Caco-2 (cell line): ENCODE measurements at regions not wholly inside any gene's neighbourhood (a gene's known extent, or its start where the extent isn't known, plus 50 kb on each side); places are given as distances from the start of the nearest gene placed in this dataset.

Source experiments
- BruUV-seq: library from RNA; stranded (reverse); fragments of 400-500 nt; replicated peaks from 2 replicates; lab custom pipeline; 2021; lab: Mats Ljungman, UMichigan
- CTCF ChIA-PET: fragments of 300-600 bp; sonication (Branson Sonifier 250); formaldehyde crosslinking; loops from one replicate; lab custom pipeline; 2022; ENCODE audit warnings: antibody characterized with exemption; lab: Charles Lee
- POLR2A ChIA-PET: fragments of 300-600 bp; sonication (Branson Sonifier 250); formaldehyde crosslinking; loops from one replicate; lab custom pipeline; 2022; ENCODE audit warnings: antibody characterized with exemption; lab: Charles Lee
- DNase-seq, 2 experiments: peaks; one replicate each; pipeline versions ENCODE4 v3.0.0 to v3.0.0-alpha.2; 2020 to 2022
- H3K27me3 ChIP-seq: replicated peaks from 2 replicates; pipeline ENCODE4 v1.6.0; 2011; ENCODE audit warnings: low read length; ENCODE audit not compliant: control insufficient read depth, insufficient read depth
- H3K36me3 ChIP-seq: 2 replicates; pipeline ENCODE4 v1.5.1; 2011; ENCODE audit warnings: low read length; ENCODE audit not compliant: control insufficient read depth, insufficient read depth
- H3K4me1 ChIP-seq: fragments of 250-450 bp; sonication (Bioruptor Pico); 2 replicates; pipeline ENCODE4 v1.5.1; 2020; ENCODE audit warnings: mild to moderate bottlenecking
- H3K4me3 ChIP-seq: 2 replicates; pipeline ENCODE4 v1.5.1; 2011; ENCODE audit warnings: low read depth, mild to moderate bottlenecking, control low read depth, low read length
- H3K9me3 ChIP-seq: fragments of 250-450 bp; sonication (Bioruptor Pico); 2 replicates; pipeline ENCODE4 v1.5.1; 2020; ENCODE audit warnings: mild to moderate bottlenecking, moderate library complexity
- H3K27ac Mint-ChIP-seq: one replicate; pipeline ENCODE4 v1.8.0; 2022; ENCODE audit warnings: mixed read lengths; ENCODE audit not compliant: unreplicated experiment
- H3K27me3 Mint-ChIP-seq: one replicate; pipeline ENCODE4 v1.8.0; 2022; ENCODE audit warnings: mixed read lengths; ENCODE audit not compliant: insufficient read depth, unreplicated experiment
- H3K36me3 Mint-ChIP-seq: one replicate; pipeline ENCODE4 v1.8.0; 2022; ENCODE audit warnings: mild to moderate bottlenecking, mixed read lengths; ENCODE audit not compliant: insufficient read depth, unreplicated experiment
- H3K4me1 Mint-ChIP-seq: one replicate; pipeline ENCODE4 v1.8.0; 2022; ENCODE audit warnings: low read depth, mixed read lengths; ENCODE audit not compliant: unreplicated experiment
- H3K4me3 Mint-ChIP-seq: one replicate; pipeline ENCODE4 v1.8.0; 2022; ENCODE audit warnings: mild to moderate bottlenecking, moderate library complexity, mixed read lengths; ENCODE audit not compliant: unreplicated experiment
- H3K9me3 Mint-ChIP-seq: one replicate; pipeline ENCODE4 v1.8.0; 2022; ENCODE audit warnings: mixed read lengths; ENCODE audit not compliant: unreplicated experiment
- intact Hi-C: fragments of 100-400 bp; cut with micrococcal nuclease; formaldehyde crosslinking; loops from one replicate; pipeline ENCODE4 v1.10.0; 2022; ENCODE audit not compliant: unreplicated experiment
- TF ChIP-seq, protein P1 (sequence below), 2 experiments: fragments of 200-600 bp in 1 of 2; IDR thresholded peaks; 1 replicate in 1 of 2; 2 replicates in 1 of 2; pipeline versions ENCODE4 v1.5.1 to v1.8.0; 2011 to 2022; ENCODE audit warnings: antibody characterized with exemption in 1 of 2, control low read depth in 1 of 2, inconsistent platforms in 1 of 2, low read depth in 1 of 2, low read length in 1 of 2, mild to moderate bottlenecking in 1 of 2, moderate library complexity in 1 of 2; ENCODE audit not compliant: insufficient read depth in 1 of 2, severe bottlenecking in 1 of 2, unreplicated experiment in 1 of 2

DNA sequence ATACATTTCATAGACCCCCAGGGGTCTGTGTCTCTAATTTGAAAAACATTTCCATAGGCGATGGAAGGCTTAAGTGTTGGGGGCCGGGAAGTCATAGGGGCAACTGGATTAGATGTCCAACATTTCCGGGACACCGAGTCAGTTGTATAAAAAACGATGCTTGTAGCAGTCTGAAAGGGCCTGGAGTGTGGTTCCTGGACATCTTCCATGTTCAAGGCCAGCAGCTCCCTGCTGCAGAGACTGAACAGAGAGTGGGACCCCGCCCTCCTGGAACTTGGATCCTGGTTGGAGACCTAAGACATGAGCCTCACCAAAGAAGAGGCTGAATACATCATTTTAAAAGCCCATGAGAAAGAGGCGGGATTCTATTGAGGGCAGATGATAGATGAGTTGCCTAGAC, 82.0 kb upstream of the ZNF423 start:
- Histone ChIP-seq H3K9me3 (peaks cover 6% of the 10 kb centered on the region), H3K27me3 (no peaks in the 10 kb centered on the region), H3K4me3 (no peak overlapping the region), H3K4me1 (no peaks in the 10 kb centered on the region), H3K36me3 (no peaks in the 10 kb centered on the region)
- ChIA-PET CTCF (no interaction called here), POLR2A (no interaction called here)
- Mint-ChIP-seq H3K36me3 (no peaks in the 10 kb centered on the region), H3K4me1 (no peaks in the 10 kb centered on the region), H3K9me3 (peaks cover 10% of the 10 kb centered on the region), H3K27ac (no peak overlapping the region), H3K27me3 (peaks cover 22% of the 10 kb centered on the region), H3K4me3 (no peak overlapping the region)
- intact Hi-C loops = no loop called here
- no peak for DNase-seq
- TF ChIP-seq, protein P1, sequence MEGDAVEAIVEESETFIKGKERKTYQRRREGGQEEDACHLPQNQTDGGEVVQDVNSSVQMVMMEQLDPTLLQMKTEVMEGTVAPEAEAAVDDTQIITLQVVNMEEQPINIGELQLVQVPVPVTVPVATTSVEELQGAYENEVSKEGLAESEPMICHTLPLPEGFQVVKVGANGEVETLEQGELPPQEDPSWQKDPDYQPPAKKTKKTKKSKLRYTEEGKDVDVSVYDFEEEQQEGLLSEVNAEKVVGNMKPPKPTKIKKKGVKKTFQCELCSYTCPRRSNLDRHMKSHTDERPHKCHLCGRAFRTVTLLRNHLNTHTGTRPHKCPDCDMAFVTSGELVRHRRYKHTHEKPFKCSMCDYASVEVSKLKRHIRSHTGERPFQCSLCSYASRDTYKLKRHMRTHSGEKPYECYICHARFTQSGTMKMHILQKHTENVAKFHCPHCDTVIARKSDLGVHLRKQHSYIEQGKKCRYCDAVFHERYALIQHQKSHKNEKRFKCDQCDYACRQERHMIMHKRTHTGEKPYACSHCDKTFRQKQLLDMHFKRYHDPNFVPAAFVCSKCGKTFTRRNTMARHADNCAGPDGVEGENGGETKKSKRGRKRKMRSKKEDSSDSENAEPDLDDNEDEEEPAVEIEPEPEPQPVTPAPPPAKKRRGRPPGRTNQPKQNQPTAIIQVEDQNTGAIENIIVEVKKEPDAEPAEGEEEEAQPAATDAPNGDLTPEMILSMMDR (IDR thresholded peaks at IDR 0.05; ENCODE audit: insufficient read depth in 1 of 2, low read depth in 1 of 2, low read length in 1 of 2, severe bottlenecking in 1 of 2, unreplicated experiment in 1 of 2) = no peak
- no TSS peak for BruUV-seq

DNA sequence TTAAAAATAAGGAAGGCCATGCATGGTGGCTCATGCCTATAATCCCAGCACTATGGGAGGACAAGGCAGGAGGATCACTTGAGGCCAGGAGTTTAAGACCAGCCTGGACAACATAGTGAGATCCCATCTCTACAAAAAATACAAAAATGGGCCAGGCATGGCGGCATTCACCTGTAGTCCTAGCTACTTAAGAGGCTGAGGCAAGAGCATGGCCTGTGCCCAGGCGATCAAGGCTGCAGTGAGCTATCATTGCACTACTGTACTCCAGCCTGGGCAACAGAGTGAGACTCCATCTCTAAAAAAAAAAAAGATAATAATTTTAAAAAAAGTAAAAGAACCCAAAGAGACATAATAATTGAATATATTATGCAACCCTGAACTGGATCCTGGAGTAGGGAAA, 83.6 kb upstream of the ZNF423 start:
- H3K4me1 Mint-ChIP-seq = no peaks in the 10 kb centered on the region
- peaks cover 10% of the 10 kb centered on the region for H3K9me3 Mint-ChIP-seq
- H3K4me3 Mint-ChIP-seq = no peak overlapping the region
- CTCF ChIA-PET = no interaction called here
- H3K27ac Mint-ChIP-seq = no peak overlapping the region
- DNase-seq = no peak
- H3K4me3 ChIP-seq = no peak overlapping the region
- H3K36me3 Mint-ChIP-seq = no peaks in the 10 kb centered on the region
- H3K4me1 ChIP-seq = no peaks in the 10 kb centered on the region
- intact Hi-C loops = no loop called here
- H3K9me3 ChIP-seq = peaks cover 6% of the 10 kb centered on the region
- H3K27me3 ChIP-seq = no peaks in the 10 kb centered on the region
- H3K36me3 ChIP-seq = no peaks in the 10 kb centered on the region
- H3K27me3 Mint-ChIP-seq = peaks cover 14% of the 10 kb centered on the region
- BruUV-seq = no TSS peak
- TF ChIP-seq, protein P1 (IDR thresholded peaks at IDR 0.05; ENCODE audit: insufficient read depth in 1 of 2, low read depth in 1 of 2, low read length in 1 of 2, severe bottlenecking in 1 of 2, unreplicated experiment in 1 of 2) = no peak
- POLR2A ChIA-PET = no interaction called here

DNA sequence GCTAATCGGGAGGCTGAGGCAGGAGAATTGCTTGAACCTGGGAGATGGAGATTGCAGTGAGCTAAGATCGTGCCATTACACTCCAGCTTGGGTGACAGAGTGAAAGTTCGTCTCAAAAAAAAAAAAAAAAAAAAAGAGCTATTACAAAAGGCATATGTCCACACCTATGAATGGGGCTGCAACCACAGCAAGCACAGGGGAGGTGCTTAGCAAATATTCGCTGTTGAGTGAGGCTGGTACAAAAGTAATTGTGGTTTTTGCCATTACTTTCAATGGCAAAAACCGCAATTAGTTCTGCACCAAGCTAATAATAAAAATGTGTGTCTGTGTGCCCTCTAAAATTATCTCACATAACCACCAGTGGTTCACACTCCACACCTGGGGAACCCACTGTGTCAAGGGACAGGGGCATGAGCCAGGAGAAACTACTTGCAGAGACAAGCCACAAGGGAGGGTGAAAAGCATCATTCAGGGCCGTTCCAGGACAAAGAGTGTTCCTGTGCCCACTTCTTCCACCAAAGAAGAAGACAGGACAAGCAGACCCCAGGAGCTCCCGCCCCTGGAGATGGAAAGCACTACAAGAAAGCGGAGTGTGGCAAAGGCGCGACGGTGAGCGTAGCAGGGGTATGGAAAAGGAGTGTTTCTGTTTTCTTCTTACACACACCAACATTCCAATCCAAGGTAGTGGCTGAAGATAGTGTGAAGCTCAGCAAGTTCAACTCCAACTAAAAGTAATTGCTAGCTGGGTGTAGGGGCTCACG, 84.4 kb upstream of the CNEP1R1 start:
- H3K27me3 Mint-ChIP-seq = peaks cover 12% of the 10 kb centered on the region
- H3K27ac Mint-ChIP-seq = no peak overlapping the region
- H3K9me3 ChIP-seq = peaks cover 6% of the 10 kb centered on the region
- TF ChIP-seq, protein P1 (IDR thresholded peaks at IDR 0.05; ENCODE audit: insufficient read depth in 1 of 2, low read depth in 1 of 2, low read length in 1 of 2, severe bottlenecking in 1 of 2, unreplicated experiment in 1 of 2) = no peak
- H3K4me3 Mint-ChIP-seq = no peak overlapping the region
- BruUV-seq = no TSS peak
- no peaks in the 10 kb centered on the region for H3K27me3 ChIP-seq
- peaks cover 10% of the 10 kb centered on the region for H3K9me3 Mint-ChIP-seq
- CTCF ChIA-PET = interaction anchor here (1.1 kb wide), 1 partner anchor 17 kb away, joined by 3 read pairs; no protein-coding TSS in a partner anchor
- POLR2A ChIA-PET = no interaction called here
- DNase-seq = no peak
- no peaks in the 10 kb centered on the region for H3K4me1 Mint-ChIP-seq
- no peak overlapping the region for H3K4me3 ChIP-seq
- intact Hi-C loops = no loop called here
- H3K36me3 Mint-ChIP-seq = no peaks in the 10 kb centered on the region
- no peaks in the 10 kb centered on the region for H3K36me3 ChIP-seq
- H3K4me1 ChIP-seq = no peaks in the 10 kb centered on the region
